GM12865 (cell line): ENCODE measurements at regions not wholly inside any gene's neighbourhood (a gene's known extent, or its start where the extent isn't known, plus 50 kb on each side); places are given as distances from the start of the nearest gene placed in this dataset.

ENCODE experiments used
- DNase-seq: peaks from one replicate; pipeline ENCODE4 v3.0.0; 2010; ENCODE audit warnings: low read depth
- H3K4me3 ChIP-seq: 2 replicates; pipeline ENCODE4 v1.5.1; 2011; ENCODE audit warnings: mild to moderate bottlenecking, low read depth, low read length, control low read depth
- CTCF ChIP-seq: IDR thresholded peaks from 2 replicates; pipeline ENCODE4 v1.5.1; 2011; ENCODE audit warnings: low read length, control low read depth, low read depth, inconsistent platforms; ENCODE audit not compliant: insufficient read depth; ENCODE audit errors: missing control alignments

GRCh38 chr5:50922942-50923767, 256.7 kb downstream of the PARP8 start:
- no peak for TF ChIP-seq CTCF
- no peak overlapping the region for H3K4me3 ChIP-seq

GRCh38 chr5:50923768-50924494, 257.5 kb downstream of the PARP8 start:
- DNase-seq, result no peak
- no peak for TF ChIP-seq CTCF
- no peak overlapping the region for H3K4me3 ChIP-seq

More at GRCh38 chr5:50922942-50923767, 256.7 kb downstream of the PARP8 start:
- no peak for DNase-seq

- no peak for DNase-seq
- no peak overlapping the region for H3K4me3 ChIP-seq
- no peak for TF ChIP-seq CTCF
Observed at GRCh38 chr5:50927953-50928352, 261.5 kb downstream of the PARP8 start.

GRCh38 chr5:50929174-50929573, 262.7 kb downstream of the PARP8 start:
- no peak for TF ChIP-seq CTCF
- DNase-seq, result no peak
- no peak overlapping the region for H3K4me3 ChIP-seq

GRCh38 chr5:50934343-50934742, 267.9 kb downstream of the PARP8 start:
- H3K4me3 ChIP-seq, result no peak overlapping the region
- no peak for DNase-seq
- TF ChIP-seq CTCF, result no peak

GRCh38 chr5:50945139-50945538, 278.7 kb downstream of the PARP8 start:
- no peak for TF ChIP-seq CTCF
- no peak overlapping the region for H3K4me3 ChIP-seq
- no peak for DNase-seq
